Ovary (tissue), 7 donors: ENCODE measurements at regions not wholly inside any gene's neighbourhood (a gene's known extent, or its start where the extent isn't known, plus 50 kb on each side); places are given as distances from the start of the nearest gene placed in this dataset.

Experiments used
- DNase-seq, 5 donors: peaks; one replicate each; pipeline ENCODE4 v3.0.0-alpha.2; 2019 to 2020
- H3K27ac ChIP-seq, 2 donors: fragments of 200-600 bp; one replicate each; pipeline versions ENCODE4 v1.5.1 to v1.8.0; 2019 to 2022
- H3K27me3 ChIP-seq: fragments of 200-600 bp; one replicate; pipeline ENCODE4 v1.8.0; 2022
- H3K36me3 ChIP-seq: fragments of 200-600 bp; sonication (generic); one replicate; pipeline ENCODE4 v1.5.1; 2019
- H3K4me1 ChIP-seq: one replicate; pipeline ENCODE4 v1.8.1; 2013; ENCODE audit warnings: mild to moderate bottlenecking, moderate library complexity; ENCODE audit not compliant: insufficient read depth
- H3K4me3 ChIP-seq: fragments of 200-600 bp; sonication (generic); one replicate; pipeline ENCODE4 v1.5.1; 2017
- H3K9me3 ChIP-seq, 2 donors: fragments of 200-600 bp in 1 of 2; sonication (generic) in 1 of 2; one replicate each; pipeline versions ENCODE4 v1.5.1 to v1.8.1; 2013 to 2019; ENCODE audit warnings: mild to moderate bottlenecking in 1 of 2, moderate library complexity in 1 of 2
- EP300 ChIP-seq: sonication (generic); formaldehyde crosslinking; IDR thresholded peaks from one replicate; pipeline ENCODE4 v1.6.1; 2017; ENCODE audit warnings: antibody characterized with exemption
- POLR2A ChIP-seq: fragments of 450-650 bp; IDR thresholded peaks from one replicate; pipeline ENCODE4 v1.6.1; 2017; ENCODE audit warnings: antibody characterized with exemption, mild to moderate bottlenecking, moderate library complexity
- WGBS, 3 donors: extraction: QIAGEN DNeasy Blood & Tissue Kit in 1 of 3; methylation state at CpG; one replicate each; pipeline versions ENCODE4 v1.1.5 to v1.1.7; 2013 to 2017; 5-methylcytosine and 5-hydroxymethylcytosine counted together
- intact Hi-C, 4 donors: fragments of 100-400 bp; cut with DNase I; formaldehyde crosslinking; loops; one replicate each; pipeline versions ENCODE4 v1.11.0 to v1.15.1; 2022 to 2023
- TF ChIP-seq, protein P1 (sequence below), 3 donors: fragments of 450-650 bp in 2 of 3; fragments of 200-600 bp in 1 of 3; IDR thresholded peaks; one replicate each; pipeline versions ENCODE4 v1.5.1 to v1.8.0; 2016 to 2022; ENCODE audit warnings: antibody characterized with exemption in 3 of 3, mild to moderate bottlenecking in 1 of 3
- donor health status: DM: no; HTN: no; CAD: no; lungs with moderate emphysema.
- donor health status: DM: no; HTN: no; CAD: no.
- donor health status: Bipolar disorder and iron deficiency.
- donor health status: DM: no; HTN: no; CAD: no.
- donor health status: DM: yes; HTN: yes; CAD: no.

DNA sequence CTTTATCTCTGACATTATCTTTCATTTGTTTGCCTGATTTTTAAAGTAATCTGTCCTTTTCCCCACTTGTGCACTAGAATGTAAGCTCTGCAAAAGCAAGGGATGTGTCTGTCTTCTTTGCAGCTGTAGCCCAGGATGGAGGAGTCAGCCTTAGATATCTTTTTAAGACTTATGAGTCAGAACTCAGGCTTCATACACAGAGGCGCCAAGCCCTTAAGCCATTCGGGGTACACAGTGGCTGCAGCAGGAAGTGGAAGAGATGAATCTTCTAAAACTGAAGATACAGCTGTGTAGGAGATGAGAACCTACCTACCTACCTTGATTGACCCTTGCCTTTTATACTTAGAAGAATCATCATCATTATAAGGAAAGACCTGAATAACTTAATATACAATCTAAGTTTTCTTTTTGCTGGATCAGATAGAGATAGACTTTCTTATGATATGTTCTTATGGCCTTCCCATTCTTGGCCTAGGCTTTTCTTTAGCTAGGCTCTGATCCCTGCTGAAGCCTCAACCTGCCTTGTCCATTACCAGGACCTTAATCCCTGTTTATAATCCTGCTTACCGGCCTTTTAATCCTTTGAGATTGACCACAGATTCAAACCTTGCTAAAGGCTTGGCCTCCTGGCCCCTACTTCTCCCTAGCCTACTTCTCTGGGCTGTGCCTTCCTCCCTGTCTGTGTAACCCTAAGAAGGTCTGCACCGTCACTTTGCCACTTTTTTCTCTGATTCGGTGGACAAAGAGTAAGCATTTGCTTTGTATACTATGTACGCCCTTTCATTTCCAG is 304.5 kb downstream of the PRL start:
- Histone ChIP-seq H3K4me1 (peaks cover 2% of the 10 kb centered on the region), H3K9me3 (no peaks in the 10 kb centered on the region), H3K27ac (no peak overlapping the region), H3K36me3 (no peaks in the 10 kb centered on the region), H3K27me3 (no peaks in the 10 kb centered on the region), H3K4me3 (no peak overlapping the region)
- intact Hi-C loops = no loop called here
- peak in 1 of 5 donors; percentile 19 for DNase-seq
- TF ChIP-seq EP300 (no peak), POLR2A (no peak)
- TF ChIP-seq, protein P1, sequence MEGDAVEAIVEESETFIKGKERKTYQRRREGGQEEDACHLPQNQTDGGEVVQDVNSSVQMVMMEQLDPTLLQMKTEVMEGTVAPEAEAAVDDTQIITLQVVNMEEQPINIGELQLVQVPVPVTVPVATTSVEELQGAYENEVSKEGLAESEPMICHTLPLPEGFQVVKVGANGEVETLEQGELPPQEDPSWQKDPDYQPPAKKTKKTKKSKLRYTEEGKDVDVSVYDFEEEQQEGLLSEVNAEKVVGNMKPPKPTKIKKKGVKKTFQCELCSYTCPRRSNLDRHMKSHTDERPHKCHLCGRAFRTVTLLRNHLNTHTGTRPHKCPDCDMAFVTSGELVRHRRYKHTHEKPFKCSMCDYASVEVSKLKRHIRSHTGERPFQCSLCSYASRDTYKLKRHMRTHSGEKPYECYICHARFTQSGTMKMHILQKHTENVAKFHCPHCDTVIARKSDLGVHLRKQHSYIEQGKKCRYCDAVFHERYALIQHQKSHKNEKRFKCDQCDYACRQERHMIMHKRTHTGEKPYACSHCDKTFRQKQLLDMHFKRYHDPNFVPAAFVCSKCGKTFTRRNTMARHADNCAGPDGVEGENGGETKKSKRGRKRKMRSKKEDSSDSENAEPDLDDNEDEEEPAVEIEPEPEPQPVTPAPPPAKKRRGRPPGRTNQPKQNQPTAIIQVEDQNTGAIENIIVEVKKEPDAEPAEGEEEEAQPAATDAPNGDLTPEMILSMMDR (IDR thresholded peaks at IDR 0.05) = no peak
- 66 to 69% (median 68%) methylated on average over 6 of the region's 6 CpGs for WGBS, 3 donors

DNA sequence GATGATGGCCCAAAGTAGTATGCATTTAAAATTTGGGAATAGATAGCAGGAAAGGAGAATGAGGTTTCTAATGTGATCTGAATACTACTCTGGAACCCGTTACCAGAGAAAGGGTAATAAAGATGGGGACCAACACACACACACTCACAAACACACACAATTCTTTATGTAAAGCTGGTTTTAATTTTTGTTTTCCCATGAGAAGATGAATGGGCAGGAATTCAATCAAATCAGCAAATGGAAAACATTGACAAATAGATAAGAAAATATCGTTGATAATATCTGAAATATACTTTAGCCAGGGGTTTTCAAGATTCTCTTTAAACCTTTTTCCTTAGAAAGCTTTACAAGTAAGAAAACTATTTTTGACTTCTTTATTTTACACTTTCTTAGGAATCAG is 303.0 kb downstream of the PRL start:
- WGBS, 3 donors = 86 to 92% (median 86%) methylated on average over 2 of the region's 2 CpGs

DNA sequence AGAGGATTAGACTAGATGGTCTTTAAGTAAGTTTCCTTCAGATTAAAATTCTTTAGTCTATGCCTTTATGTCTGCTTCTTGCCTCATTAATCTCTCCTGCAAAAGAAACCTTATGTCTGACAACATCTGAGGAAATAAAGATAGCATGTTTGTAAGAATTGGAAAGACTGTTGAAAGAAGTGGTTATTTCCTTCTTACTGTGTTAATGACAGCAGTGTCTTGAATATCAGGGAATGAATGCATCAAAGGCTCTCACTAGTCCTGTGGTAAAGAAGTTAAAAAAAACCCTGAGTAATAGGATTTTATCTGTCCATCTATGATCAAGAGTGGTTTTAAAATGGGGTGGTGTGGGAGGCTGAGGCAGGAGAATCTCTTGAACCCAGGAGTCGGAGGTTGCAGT is 302.0 kb downstream of the PRL start:
- no peaks in the 10 kb centered on the region for H3K27me3 ChIP-seq
- intact Hi-C loops = no loop called here
- H3K9me3 ChIP-seq = no peaks in the 10 kb centered on the region
- H3K36me3 ChIP-seq = no peaks in the 10 kb centered on the region
- H3K4me1 ChIP-seq = peaks cover 1% of the 10 kb centered on the region
- H3K27ac ChIP-seq = no peak overlapping the region
- TF ChIP-seq, protein P1 (IDR thresholded peaks at IDR 0.05) = no peak
- no peak overlapping the region for H3K4me3 ChIP-seq
- 95 to 100% (median 96%) methylated on average over 1 of the region's 1 CpG for WGBS, 3 donors
- DNase-seq = no peak

More for the DNA sequence above, 303.0 kb downstream of the PRL start:
- no peak for DNase-seq
- Histone ChIP-seq H3K27ac (no peak overlapping the region), H3K4me1 (peaks cover 1% of the 10 kb centered on the region), H3K4me3 (no peak overlapping the region), H3K36me3 (no peaks in the 10 kb centered on the region), H3K9me3 (no peaks in the 10 kb centered on the region), H3K27me3 (no peaks in the 10 kb centered on the region)
- intact Hi-C loops = no loop called here
- TF ChIP-seq POLR2A (no peak), EP300 (no peak)
- TF ChIP-seq, protein P1 (IDR thresholded peaks at IDR 0.05) = no peak

GRCh38 chr6:21995318-21995717 is 301.5 kb downstream of the PRL start:
- Histone ChIP-seq H3K27me3 (no peaks in the 10 kb centered on the region), H3K9me3 (no peaks in the 10 kb centered on the region), H3K27ac (no peak overlapping the region), H3K4me1 (peaks cover 1% of the 10 kb centered on the region), H3K36me3 (no peaks in the 10 kb centered on the region), H3K4me3 (no peak overlapping the region)
- DNase-seq = no peak
- intact Hi-C loops = no loop called here
- TF ChIP-seq, protein P1 (IDR thresholded peaks at IDR 0.05) = no peak
- TF ChIP-seq EP300 (no peak), POLR2A (no peak)
- 94 to 96% (median 95%) methylated on average over 2 of the region's 2 CpGs for WGBS, 3 donors
